VCaP (cell line): ENCODE measurements at regions not wholly inside any gene's neighbourhood (a gene's known extent, or its start where the extent isn't known, plus 50 kb on each side); places are given as distances from the start of the nearest gene placed in this dataset.

Experiments
- H3K27ac ChIP-seq: fragments of 450-650 bp; 2 replicates; pipeline ENCODE4 v1.5.1; 2017
- CTCF ChIP-seq: fragments of 450-650 bp; conservative IDR thresholded peaks from 2 replicates; pipeline ENCODE4 v1.5.1; 2017; ENCODE audit warnings: mild to moderate bottlenecking, moderate library complexity

- TF ChIP-seq CTCF = no peak
Observed at GRCh38 chr11:31939004-31939403, 127.9 kb upstream of the PAX6 start.

GRCh38 chr11:31936312-31936711 lies 125.2 kb upstream of the PAX6 start:
- H3K27ac ChIP-seq = no peak overlapping the region
- TF ChIP-seq CTCF = no peak

More at GRCh38 chr11:31939004-31939403, 127.9 kb upstream of the PAX6 start:
- H3K27ac ChIP-seq = no peak overlapping the region

GRCh38 chr11:31932879-31933278 lies 121.8 kb upstream of the PAX6 start:
- TF ChIP-seq CTCF = no peak

GRCh38 chr11:31927982-31928381 lies 116.9 kb upstream of the PAX6 start:
- no peak for TF ChIP-seq CTCF
- no peak overlapping the region for H3K27ac ChIP-seq

More at GRCh38 chr11:31932879-31933278, 121.8 kb upstream of the PAX6 start:
- H3K27ac ChIP-seq = no peak overlapping the region

GRCh38 chr11:31926816-31927528 lies 115.8 kb upstream of the PAX6 start:
- no peak for TF ChIP-seq CTCF
- H3K27ac ChIP-seq = no peak overlapping the region

GRCh38 chr11:31926106-31926505 lies 115.0 kb upstream of the PAX6 start:
- no peak overlapping the region for H3K27ac ChIP-seq
- no peak for TF ChIP-seq CTCF

- TF ChIP-seq CTCF = no peak
- H3K27ac ChIP-seq = no peak overlapping the region
Observed at GRCh38 chr11:31922450-31922849, 111.3 kb upstream of the PAX6 start.
